Kidney epithelial cell (primary cell): ENCODE measurements at regions not wholly inside any gene's neighbourhood (a gene's known extent, or its start where the extent isn't known, plus 50 kb on each side); places are given as distances from the start of the nearest gene placed in this dataset.

Source experiments
- DNase-seq: peaks from one replicate; pipeline ENCODE4 v3.0.0-alpha.2; 2010; ENCODE audit warnings: low read depth
- H3K27me3 ChIP-seq: 2 replicates; pipeline ENCODE4 v1.6.0; 2011; ENCODE audit warnings: low read length; ENCODE audit not compliant: control insufficient read depth, insufficient read depth
- H3K36me3 ChIP-seq: 2 replicates; pipeline ENCODE4 v1.5.1; 2011; ENCODE audit warnings: low read length; ENCODE audit not compliant: control insufficient read depth, insufficient read depth
- H3K4me3 ChIP-seq: 2 replicates; pipeline ENCODE4 v1.5.1; 2011; ENCODE audit warnings: low read depth, mild to moderate bottlenecking, control low read depth, low read length
- CTCF ChIP-seq: IDR thresholded peaks from 2 replicates; pipeline ENCODE4 v1.5.1; 2011; ENCODE audit warnings: mild to moderate bottlenecking, moderate library complexity, low read length, control low read depth, inconsistent platforms; ENCODE audit not compliant: insufficient read depth, poor library complexity, severe bottlenecking

- TF ChIP-seq CTCF, result no peak
- no peak overlapping the region for H3K4me3 ChIP-seq
- H3K27me3 ChIP-seq, result no peaks in the 10 kb centered on the region
- H3K36me3 ChIP-seq, result no peaks in the 10 kb centered on the region
- DNase-seq, result no peak
Observed at GRCh38 chr5:35341189-35341588, 110.9 kb upstream of the PRLR start.

GRCh38 chr5:35339616-35340100, 109.4 kb upstream of the PRLR start:
- Histone ChIP-seq H3K36me3 (no peaks in the 10 kb centered on the region), H3K4me3 (no peak overlapping the region), H3K27me3 (no peaks in the 10 kb centered on the region)
- no peak for TF ChIP-seq CTCF
- no peak for DNase-seq

- H3K36me3 ChIP-seq, result no peaks in the 10 kb centered on the region
- no peak for DNase-seq
- H3K4me3 ChIP-seq, result no peak overlapping the region
- H3K27me3 ChIP-seq, result no peaks in the 10 kb centered on the region
- no peak for TF ChIP-seq CTCF
Observed at GRCh38 chr5:35339006-35339405, 108.7 kb upstream of the PRLR start.

- TF ChIP-seq CTCF, result no peak
- Histone ChIP-seq H3K4me3 (no peak overlapping the region), H3K27me3 (no peaks in the 10 kb centered on the region), H3K36me3 (no peaks in the 10 kb centered on the region)
- DNase-seq, result no peak
Observed at GRCh38 chr5:35338157-35338453, 107.8 kb upstream of the PRLR start.

- Histone ChIP-seq H3K36me3 (no peaks in the 10 kb centered on the region), H3K4me3 (no peak overlapping the region), H3K27me3 (no peaks in the 10 kb centered on the region)
- no peak for TF ChIP-seq CTCF
- no peak for DNase-seq
Observed at GRCh38 chr5:35337340-35338156, 107.3 kb upstream of the PRLR start.

GRCh38 chr5:35336230-35336629, 105.9 kb upstream of the PRLR start:
- no peak for TF ChIP-seq CTCF
- Histone ChIP-seq H3K27me3 (no peaks in the 10 kb centered on the region), H3K4me3 (no peak overlapping the region), H3K36me3 (no peaks in the 10 kb centered on the region)
- DNase-seq, result no peak
